Inferior parietal cortex (tissue), 1 donor: ENCODE measurements at regions not wholly inside any gene's neighbourhood (a gene's known extent, or its start where the extent isn't known, plus 50 kb on each side); places are given as distances from the start of the nearest gene placed in this dataset.
A peak's percentile ranks its signal among the peaks of the same experiment; 100 is the strongest.
"Not testable (repeated sequence)": the region's sequence is repeated elsewhere in the genome, so short reads cannot be mapped to it uniquely, and the experiment has no call there.

Experiments
- DNase-seq: peaks from one replicate; pipeline ENCODE4 v3.0.0-alpha.2; 2016; ENCODE audit errors: extremely low spot score

DNA sequence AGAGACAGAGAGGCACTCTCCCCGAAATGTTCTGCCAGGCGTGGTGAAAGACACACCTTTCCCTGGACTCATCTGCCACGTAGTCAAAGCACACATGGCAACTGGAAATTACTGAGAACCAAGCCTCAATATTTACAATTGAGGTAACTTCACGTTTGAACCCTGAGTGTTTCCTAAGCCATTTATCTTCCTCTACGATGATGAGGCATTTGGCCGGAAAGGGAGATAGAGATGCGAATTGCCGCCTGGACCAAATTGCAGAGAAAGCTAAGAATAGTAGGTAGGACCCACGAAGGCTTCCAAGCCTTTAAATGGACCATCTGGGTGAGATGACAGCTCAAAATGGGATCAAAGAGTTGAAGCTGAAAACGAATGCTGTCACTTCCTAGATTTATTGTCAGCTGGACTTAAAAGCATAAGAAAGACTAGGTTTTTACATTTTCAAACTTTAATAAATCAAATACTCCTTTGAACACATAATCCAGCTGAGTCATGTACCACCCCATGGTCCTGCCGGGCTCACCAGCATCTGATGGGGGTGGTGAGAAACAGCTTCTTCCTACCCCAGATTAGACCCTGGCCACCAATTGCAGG is 135.6 kb upstream of the LYZL2 start:
- DNase-seq: no peak

DNA sequence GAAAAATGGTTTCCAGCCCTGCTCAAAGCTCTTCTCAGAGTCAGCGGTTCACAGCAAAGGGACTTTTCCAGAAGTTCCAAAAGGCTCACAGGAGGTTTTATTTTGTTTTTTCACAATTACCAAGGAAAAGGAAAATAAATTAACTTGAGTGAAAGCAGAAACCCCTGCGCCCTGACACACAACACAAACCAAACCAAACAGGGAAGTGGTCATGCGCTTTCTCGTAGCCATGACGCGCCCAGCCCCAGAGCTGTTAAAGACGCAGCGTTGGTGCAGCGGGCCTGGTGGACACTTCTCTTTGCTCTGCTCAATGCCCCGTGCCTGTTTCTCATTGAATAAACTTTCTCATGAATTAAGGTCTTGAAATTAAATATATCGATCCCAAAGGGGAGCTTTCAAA is 134.4 kb upstream of the LYZL2 start:
- no peak for DNase-seq

DNA sequence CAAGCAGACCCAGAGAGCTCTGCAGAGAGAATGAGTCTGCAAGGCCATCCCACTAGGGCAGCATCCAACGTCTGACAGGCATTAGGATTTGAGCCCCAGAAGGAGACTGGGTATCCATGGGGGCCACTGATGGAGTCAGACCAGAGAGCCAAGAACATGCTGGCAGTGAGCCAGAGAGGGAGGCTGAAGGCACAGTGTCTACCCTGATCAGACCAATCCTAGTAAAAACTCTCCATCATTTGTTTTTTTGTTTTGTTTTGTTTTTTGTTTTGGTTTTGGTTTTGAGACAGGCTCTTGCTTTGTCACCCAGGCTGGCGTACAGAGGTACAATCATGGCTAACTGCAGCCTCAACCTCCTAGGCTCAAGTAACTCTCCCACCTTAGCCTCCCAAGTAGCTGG is 133.1 kb upstream of the LYZL2 start:
- DNase-seq: no peak

DNA sequence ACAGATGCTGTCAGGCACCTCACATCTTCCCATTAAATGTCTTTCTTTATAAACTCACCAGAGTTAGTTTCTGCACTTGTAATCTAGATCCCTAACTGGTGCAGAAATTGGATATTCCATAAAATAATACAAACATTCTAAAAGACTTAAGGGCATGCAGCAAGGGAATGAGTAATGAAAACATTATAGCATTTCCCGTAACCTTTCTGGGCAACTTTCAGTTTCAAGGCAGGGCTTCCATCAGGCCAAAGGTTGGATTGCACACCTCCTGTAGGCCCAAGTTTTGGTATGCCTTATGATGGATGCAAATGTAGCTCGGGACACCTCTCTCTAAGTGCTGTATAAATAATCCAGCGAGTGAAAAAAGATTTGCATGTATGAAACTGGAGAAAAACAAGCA is 129.9 kb upstream of the LYZL2 start:
- no peak for DNase-seq

DNA sequence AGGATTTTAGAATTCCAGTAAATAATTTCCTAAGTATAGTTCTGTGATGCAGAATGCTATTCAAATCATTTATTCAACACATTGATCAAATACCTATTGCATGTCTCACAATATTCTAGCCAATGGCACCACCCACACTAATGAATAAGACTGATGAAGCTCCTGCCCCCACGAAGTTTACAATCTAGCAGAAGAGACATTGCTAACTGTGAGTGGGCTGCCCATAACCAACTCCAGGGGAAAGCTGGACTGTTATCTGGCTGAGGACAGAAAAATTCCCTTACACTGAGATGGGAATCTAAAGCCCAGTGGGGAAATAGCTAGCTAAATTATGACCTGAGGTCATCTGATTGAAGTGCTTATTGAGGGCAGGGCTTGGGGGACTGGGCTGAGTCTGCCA is 128.8 kb upstream of the LYZL2 start:
- DNase-seq: no peak

DNA sequence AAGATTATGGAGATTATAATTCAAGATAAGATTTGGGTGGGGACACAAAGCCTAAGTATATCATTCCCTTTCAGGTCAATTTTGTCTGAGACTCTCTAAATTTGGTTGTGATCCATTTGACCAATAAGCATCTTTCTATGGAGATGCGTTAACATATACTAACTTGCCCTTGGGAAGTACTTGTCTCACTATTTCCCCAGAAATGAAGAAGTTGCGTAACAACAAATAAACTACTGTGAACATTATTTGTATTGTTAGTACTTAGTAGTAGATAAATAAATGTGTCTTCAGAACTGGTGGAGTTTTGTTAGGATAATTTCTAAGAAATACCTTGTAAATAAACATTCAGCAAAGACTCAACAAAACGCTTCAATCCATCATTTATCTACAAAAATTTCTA is 127.3 kb upstream of the LYZL2 start:
- no peak for DNase-seq

DNA sequence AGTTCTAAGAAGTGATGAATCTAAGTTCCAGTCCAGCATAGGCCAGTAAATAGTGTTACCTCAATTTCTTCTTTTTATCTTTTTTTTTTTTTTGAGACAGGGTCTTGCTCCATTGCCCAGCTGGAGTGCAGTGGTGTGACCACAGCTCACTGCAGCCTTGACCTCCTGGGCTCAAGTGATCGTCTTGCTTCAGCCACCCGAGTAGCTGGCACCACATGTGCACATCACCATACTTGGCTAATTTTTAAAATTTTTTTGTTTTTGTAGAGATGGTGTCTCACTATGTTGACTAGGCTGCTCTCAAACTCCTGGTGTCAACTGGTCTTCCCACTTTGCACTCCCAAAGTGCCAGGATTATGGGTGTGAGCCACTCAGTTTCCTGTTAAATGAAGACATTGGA is 126.6 kb upstream of the LYZL2 start:
- no peak for DNase-seq

DNA sequence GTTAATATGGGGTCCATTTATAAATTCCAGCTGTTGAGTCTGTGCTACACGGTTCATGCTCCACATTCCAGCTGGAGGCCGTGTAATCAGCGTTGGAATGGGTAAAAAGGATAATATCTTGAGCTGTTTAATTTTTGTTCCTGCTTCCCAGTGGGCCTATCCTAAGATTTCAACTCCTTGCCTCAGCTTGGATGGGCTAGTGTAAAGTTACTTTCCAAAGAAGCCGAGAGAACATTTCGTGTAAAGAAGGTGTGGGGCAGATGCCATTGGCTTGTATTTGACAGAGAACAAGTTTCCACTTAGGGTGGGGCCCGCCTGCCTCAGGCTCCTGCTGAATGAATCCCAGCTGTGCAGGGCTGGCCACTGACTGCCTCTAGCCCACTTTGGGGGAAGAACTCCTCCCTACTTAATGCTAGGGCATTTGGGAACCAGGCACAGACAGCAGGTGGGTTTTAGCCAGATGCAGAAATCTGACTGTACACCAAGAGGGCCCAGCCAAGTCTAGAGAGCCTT is 125.9 kb upstream of the LYZL2 start:
- no peak for DNase-seq

DNA sequence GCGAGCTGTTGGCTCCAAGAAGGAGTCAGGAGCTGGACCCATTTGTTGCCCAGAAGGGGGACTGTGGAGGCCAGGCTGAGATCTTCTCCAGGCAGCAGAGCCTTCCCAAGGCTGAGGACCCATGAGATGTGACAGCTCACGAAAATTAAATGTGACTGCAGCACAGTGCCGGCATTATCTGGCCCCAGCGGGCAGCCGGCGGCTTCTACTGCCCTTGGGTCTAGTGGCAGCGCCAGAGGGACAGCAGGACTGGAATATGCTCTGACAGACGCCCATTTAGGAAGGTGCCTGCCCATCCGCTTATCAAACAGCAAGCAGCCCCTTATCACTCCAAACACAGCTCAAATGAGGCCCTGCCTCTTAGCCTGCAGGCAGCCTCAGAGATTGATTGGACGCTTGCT is 122.9 kb upstream of the LYZL2 start:
- peak; percentile 33 for DNase-seq

DNA sequence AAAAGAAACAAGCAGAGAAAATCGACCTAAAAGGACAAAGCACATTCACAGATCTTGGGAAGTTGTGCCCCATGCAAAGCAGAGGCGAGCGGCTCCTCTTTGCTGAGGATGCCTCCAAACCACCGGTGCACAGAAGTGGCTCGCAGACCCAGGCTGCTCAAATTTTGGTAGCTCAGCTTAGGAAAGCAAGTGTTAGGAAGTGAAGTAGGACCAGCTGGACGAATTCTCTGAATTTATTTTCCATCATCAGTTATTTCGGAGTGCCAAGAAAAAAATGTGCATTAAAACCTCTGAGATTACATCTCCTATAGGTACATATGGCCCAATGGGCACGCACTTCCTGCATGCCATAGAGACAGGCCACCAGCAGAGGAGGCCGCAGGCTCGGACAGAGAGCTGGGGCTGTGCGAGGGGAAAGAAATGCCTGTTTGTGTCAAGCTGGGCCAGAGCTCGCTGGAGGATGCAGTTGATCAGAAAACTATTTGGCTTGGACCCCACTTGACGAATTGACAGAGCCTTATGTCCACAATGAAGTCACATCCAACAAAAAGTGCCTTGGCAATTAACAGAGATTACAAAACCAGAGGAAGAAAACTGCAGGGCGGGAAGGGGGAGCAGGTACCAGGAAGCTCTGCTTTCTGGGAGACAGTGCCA is 122.3 kb upstream of the LYZL2 start:
- peak; percentile 72 for DNase-seq

DNA sequence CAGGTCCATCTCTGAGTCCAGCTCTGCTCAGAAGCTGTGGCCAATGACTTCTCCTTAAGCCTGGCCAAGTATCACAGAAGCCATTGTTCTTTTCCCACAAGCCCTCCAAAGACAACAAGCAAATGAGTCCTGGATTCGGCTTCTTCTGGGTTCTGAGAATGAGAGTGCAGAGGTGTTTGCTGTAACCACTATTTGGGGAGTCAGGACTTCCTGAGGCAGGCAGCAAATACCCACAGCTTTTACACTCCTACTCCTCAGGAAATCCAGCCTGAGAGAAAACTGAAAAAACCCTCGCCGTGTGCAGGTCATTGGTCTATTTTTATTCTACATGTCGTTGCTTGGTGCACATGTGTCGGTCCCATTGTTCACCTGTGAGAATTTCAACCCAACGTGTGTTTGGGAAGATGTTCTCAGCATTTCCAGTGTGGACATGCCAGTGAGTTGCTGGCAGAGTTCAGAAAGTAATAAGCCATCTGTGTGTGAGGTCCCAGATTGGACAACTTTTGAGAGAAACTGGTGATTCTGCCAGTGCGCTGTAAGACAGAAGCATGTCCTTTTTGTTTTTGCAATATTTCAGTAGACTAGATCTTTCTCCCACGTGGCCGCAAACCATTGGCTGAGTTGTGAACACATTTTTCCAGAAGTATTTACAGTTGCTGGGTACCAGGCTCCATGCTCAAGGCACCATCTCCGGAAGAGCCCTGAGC is 121.6 kb upstream of the LYZL2 start:
- DNase-seq: no peak

DNA sequence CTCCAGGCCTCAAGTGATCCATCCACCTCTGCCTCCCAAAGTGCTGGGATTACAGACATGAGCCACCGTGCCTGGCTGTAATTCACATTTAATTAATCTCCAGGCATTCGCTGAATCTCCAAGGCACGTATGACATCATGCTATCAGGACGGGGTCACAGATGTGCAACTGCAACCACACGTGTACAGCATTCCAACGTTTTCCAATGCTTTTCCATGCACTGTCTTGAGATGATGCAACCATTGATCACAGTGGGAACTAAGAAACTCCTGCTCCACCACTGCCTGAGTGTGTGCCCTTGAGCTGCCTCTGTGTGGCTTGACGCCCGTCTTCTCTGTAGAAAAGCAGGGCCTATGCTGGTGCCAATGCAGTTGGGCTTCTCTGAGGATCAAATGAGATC is 119.8 kb upstream of the LYZL2 start:
- DNase-seq: no peak

DNA sequence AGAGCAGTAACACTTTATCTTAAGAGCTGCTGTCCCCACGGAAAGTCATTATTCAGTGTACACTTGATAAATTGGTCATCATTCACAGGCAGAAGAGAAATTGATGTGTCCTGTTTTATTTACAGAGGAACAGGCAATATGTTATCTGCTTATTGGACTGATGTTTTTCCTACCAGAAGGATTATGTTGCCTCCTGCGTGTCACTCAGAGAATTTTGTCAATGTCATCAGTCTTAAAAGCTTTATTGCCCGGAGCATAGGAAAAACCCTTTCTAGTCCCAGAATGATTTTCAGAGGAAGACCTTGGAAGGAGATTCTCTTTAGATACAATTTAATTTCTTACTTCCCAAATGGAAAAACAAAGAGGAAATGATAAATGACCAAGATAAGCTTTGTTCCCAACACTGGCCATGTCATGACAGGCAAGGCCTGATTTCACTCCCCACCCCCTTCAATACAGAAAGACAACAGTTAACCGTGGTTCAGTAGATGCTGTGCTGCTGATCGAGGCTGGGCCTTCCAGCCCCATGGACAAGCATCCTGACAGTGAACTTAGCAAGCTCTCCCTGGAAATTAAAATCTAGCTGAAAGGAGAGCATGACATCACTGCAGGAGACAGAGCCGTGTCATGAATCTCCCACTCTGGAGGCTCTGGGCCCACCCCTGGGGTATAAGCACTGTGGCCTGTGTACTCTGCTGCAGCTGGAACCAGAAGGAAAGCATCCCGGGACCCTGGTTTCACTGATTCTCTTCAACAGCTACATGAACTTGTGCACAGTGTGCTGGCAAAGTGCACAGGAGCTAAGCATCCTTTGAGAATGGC is 118.8 kb upstream of the LYZL2 start:
- no peak for DNase-seq

DNA sequence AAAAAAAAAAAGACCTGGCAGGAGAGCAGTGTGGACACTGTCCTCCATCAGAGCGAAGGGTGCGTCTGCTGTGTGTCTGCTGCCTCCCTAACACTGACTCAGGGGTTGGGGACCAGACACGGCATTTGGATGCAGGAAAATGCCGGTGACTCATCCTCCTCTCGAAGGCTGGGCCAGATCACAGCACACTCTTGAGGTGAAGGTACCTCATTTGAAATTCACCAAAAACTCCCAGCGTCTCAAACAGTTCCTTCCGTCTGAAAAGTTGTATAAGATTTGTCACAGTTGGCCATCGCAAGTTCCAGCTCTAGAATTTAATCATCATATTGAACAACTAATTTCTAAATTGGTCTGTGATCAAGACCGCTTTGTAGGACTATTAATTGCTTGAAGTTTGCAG is 118.1 kb upstream of the LYZL2 start:
- DNase-seq: no peak

DNA sequence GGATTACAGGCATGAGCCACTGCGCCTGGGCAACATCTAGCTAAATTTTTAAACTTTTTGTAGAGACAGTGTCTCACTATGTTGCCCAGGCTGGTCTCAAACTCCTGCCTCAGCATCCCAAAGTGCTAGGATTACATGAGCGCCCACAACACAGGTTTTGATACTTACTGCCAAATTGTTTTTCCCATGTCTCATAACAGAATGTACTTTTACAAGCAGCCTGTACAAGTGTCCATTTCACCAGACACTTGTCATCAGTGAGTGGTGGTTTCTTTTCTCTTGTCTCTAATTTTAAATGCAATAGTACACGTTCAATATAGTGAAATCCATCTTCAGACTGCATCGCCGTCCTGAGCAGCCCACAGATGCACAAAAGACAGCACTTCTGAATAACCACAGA is 116.4 kb upstream of the LYZL2 start:
- no peak for DNase-seq

DNA sequence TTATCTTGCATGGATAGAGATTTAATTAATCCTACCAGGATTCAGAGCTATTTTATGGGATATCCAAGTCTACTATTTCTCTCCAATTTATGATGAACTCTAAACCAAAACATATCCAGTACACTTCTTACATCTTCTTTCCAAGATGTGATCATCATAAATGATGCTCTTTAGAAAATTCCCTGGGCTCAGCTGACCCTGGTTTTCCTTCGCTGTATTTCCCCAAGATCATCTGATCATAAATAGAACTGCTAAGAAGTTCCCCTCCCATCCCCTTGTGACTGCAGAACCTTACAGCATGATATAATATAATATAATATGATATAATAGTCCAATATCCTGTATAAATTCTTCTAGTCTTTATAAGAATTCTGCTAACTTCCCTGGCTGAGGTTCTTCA is 114.6 kb upstream of the LYZL2 start:
- DNase-seq: no peak

DNA sequence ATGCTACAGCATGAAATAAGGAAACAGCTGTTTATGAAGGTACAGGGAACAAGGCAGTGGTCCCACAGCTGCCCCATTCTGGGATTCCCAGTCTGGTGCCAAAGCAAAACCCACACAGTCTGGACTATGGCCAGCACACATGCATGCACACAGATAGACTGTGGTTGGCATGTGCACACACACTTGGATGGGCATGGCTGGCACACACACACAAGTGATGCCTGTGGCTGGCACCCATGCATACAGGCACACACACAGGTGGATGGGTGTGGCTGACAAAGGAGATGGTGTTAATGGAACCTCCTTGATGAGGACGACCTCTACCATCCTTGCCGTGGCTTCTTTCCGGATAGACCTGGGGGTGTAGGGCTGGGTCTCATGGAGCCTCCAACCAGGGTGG is 114.0 kb upstream of the LYZL2 start:
- no peak for DNase-seq

DNA sequence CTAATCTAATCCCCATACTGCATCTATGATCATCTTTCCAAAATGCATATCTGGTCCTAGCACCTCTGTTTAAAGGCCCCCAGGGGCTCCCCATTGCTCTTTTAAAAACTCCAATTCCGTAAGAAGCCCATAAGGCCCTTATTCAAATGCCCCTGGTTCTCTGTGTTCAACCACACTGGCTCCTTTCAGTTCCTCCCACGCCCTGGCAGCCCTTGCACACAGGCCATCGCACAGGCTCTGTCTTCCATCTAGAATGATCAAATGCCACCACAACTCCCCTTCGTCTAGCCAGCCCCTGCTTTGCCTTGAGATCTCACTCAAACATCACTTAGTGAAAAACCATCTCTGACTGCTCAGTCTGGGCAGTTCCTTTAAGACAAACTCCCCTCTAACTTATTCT is 112.9 kb upstream of the LYZL2 start:
- no peak for DNase-seq

DNA sequence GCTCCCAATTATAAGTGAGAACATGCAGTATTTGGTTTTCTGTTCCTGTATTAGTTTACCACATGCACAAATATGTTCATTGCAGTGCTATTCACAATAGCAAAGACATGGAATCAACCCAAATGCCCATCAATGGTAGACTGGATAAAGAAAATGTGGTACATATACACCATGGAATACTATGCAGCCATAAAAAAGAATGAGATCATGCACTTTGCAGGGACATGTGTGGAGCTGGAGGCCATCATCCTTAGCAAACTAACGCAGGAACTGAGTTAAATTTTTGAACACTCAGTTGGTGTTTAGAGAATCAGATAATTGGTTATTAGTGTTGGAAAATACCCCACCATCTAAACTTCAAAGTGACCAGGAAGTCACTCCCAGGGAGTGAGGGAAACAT is 111.2 kb upstream of the LYZL2 start:
- not testable (repeated sequence) for DNase-seq

DNA sequence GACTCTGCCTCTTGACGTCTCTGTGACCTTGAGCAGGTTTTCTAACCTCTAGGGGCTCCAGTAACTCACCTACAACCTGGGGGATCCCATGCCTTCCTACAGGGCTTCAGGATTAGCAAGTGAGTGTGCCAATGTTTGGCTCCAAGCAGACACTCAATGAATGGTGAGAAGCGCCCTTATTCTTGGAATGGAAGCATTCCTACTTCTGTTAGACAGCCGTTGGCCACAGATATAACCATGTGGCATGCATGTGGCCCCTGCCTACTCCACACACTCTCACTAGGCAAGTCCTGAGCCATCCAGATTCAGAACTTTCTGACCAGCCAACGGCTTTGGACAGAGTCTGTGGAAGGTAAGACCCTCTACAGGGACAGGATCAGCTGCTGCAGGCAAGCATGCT is 108.9 kb upstream of the LYZL2 start:
- DNase-seq: no peak

DNA sequence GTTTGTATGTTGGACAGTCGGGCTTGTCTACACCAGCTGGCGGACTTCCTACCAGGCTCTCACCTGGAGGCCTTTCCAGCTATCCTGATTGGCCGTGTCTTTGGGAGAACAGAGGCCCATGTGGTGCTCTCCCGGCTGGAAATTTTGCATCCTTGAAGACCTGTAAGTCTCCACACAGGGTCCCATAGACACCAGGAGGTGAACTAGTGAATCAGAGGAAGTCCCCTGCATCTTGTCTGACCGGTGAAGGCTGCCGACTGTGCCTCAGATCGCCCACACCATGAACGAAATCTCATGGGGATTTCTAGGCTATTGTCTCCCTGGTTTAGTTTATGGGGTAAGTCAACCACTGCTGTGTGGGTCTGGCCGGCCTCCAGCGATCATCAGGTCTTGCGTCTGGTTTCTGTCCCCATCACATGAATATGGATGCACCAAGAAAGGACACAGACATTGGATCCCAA is 108.4 kb upstream of the LYZL2 start:
- no peak for DNase-seq

DNA sequence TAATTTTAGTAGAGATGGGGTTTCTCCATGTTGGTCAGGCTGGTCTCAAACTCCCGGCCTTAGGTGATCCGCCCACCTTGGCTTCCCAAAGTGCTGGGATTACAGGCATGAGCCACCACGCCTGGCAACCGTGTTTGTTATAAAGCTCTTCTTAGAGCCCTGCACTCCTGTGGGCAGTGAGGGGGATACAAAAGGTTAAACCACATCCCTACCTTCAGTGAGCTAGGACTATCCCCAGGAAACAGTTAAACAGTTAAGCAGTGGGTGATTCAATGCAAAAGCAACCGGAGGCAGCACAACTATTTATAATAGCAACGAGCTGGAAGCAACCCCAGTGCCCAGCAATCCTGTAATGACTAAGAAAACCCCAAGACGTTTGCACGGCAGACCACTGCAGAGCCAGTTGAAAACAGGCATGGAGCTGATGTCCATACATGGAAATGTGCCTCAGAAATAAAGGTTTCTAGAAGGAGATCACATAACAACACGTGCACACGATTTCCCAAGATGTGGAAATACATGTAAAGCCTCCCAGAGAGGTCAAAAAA is 107.2 kb upstream of the LYZL2 start:
- DNase-seq: no peak
